ENCODE measurements at regions not wholly inside any gene's neighbourhood (a gene's known extent, or its start where the extent isn't known, plus 50 kb on each side); places are given as distances from the start of the nearest gene placed in this dataset.

- Histone ChIP-seq H4K20me1 (ENCODE audit: insufficient read depth) (no peaks in the 10 kb centered on the region), H3K9me3 (ENCODE audit: control insufficient read depth in 1 of 2, insufficient read depth in 1 of 2, low read depth in 1 of 2, low read length in 2 of 2) (no peaks in the 10 kb centered on the region), H3K9ac (ENCODE audit: low read length) (no peak overlapping the region), H3K36me3 (ENCODE audit: control insufficient read depth in 1 of 2, insufficient read depth in 2 of 2, low read length in 2 of 2) (no peaks in the 10 kb centered on the region), H3K79me2 (ENCODE audit: insufficient read depth, low read length) (no peaks in the 10 kb centered on the region), H2AFZ (ENCODE audit: low read depth, low read length, poor library complexity, severe bottlenecking) (no peak overlapping the region), H3K4me1 (ENCODE audit: control insufficient read depth in 1 of 2, insufficient read depth in 2 of 2, low read length in 2 of 2) (peaks cover 16 to 20% of the 10 kb centered on the region in 2 experiments; a peak in 3 of 4 replicates), H3K4me3 (replicated peaks in 1 of 2; ENCODE audit: low read depth in 1 of 2, low read length in 2 of 2) (no peak overlapping the region), H3K9me2 (ENCODE audit: insufficient read depth) (no peaks in the 10 kb centered on the region; the same call in 1 of the 2 replicates), H3K27me3 (ENCODE audit: insufficient read depth, low read length) (no peaks in the 10 kb centered on the region), H3K27ac (ENCODE audit: low read depth, low read length) (no peak overlapping the region), H3K4me2 (ENCODE audit: low read length) (peak overlapping the region; percentile 46)
- no peak for DNase-seq (ENCODE audit: low read depth, low spot score)
- no TSS peak for BruUV-seq (replicated peaks)
- intact Hi-C loops (cut with micrococcal nuclease), result no loop called here
- ChIA-PET RAD21 (ENCODE audit: low non-redundant PET in 1 of 2, low total read pairs in 2 of 2, uncharacterized antibody in 2 of 2, unreplicated experiment in 2 of 2) (no interaction called here), CTCF (interaction anchor here (1.3 kb wide), 1 partner anchor 491 kb away, joined by 4 read pairs; no protein-coding TSS in a partner anchor), POLR2A (no interaction called here)
- TF ChIP-seq ZNF274 (IDR thresholded peaks at IDR 0.05; ENCODE audit: low read depth, low read length), result no peak
- no peak for TF ChIP-seq EZH2phosphoT487 (IDR thresholded peaks at IDR 0.05; ENCODE audit: borderline replicate concordance)
- no peak for TF ChIP-seq YY1 (IDR thresholded peaks at IDR 0.05; ENCODE audit: extremely low read depth, insufficient replicate concordance, low read depth, low read length)
- TF ChIP-seq RAD21 (IDR thresholded peaks at IDR 0.05; ENCODE audit: low read depth), result no peak
- TF ChIP-seq CTCF (IDR thresholded peaks at IDR 0.05 in 2 of 3, conservative IDR thresholded peaks at IDR 0.05 in 1 of 3; ENCODE audit: borderline replicate concordance in 1 of 3, insufficient read depth in 1 of 3, low read depth in 2 of 3, low read length in 2 of 3), result no peak
- TF ChIP-seq JUND (IDR thresholded peaks at IDR 0.05), result no peak
- TF ChIP-seq SRF (IDR thresholded peaks at IDR 0.05; ENCODE audit: low read depth), result no peak
- no peak for TF ChIP-seq SP1 (IDR thresholded peaks at IDR 0.05; ENCODE audit: low read depth)
- no peak for TF ChIP-seq TCF7L2 (IDR thresholded peaks at IDR 0.05; ENCODE audit: borderline replicate concordance, extremely low read depth, insufficient read depth, insufficient read length)
- no peak for ATAC-seq
These were observed 201.9 kb upstream of the PRICKLE1 start for GRCh38 chr12:42791399-42791798.
